Astrocyte (in vitro differentiated cells and primary cell): ENCODE measurements at regions not wholly inside any gene's neighbourhood (a gene's known extent, or its start where the extent isn't known, plus 50 kb on each side); places are given as distances from the start of the nearest gene placed in this dataset.

Experiments used
- DNase-seq: peaks from one replicate; pipeline ENCODE4 v3.0.0-alpha.2; 2010; ENCODE audit warnings: low read depth
- FAIRE-seq: peaks from 2 replicates; lab custom pipeline; 2011; peaks lifted over from hg19 to GRCh38; lab: Jason Lieb, UNC
- H2AFZ ChIP-seq: 2 replicates; pipeline ENCODE4 v1.6.0; 2012; ENCODE audit warnings: low read depth, low read length, inconsistent platforms
- H3K27ac ChIP-seq: 2 replicates; pipeline ENCODE4 v1.5.1; 2011; ENCODE audit warnings: low read depth, low read length, inconsistent platforms
- H3K27me3 ChIP-seq: 2 replicates; pipeline ENCODE4 v1.6.0; 2011; ENCODE audit warnings: low read length, inconsistent platforms; ENCODE audit not compliant: insufficient read depth
- H3K36me3 ChIP-seq: 2 replicates; pipeline ENCODE4 v1.5.1; 2011; ENCODE audit warnings: low read length, inconsistent platforms; ENCODE audit not compliant: insufficient read depth
- H3K4me1 ChIP-seq: 2 replicates; pipeline ENCODE4 v1.5.1; 2011; ENCODE audit warnings: low read length, inconsistent platforms; ENCODE audit not compliant: insufficient read depth
- H3K4me2 ChIP-seq: 2 replicates; pipeline ENCODE4 v1.6.0; 2012; ENCODE audit warnings: low read length, inconsistent platforms
- H3K4me3 ChIP-seq: 2 replicates; pipeline ENCODE4 v1.5.1; 2011; ENCODE audit warnings: low read depth, mild to moderate bottlenecking, low read length, inconsistent platforms; ENCODE audit not compliant: insufficient read depth
- H3K79me2 ChIP-seq: 2 replicates; pipeline ENCODE4 v1.6.0; 2012; ENCODE audit warnings: mild to moderate bottlenecking, low read length, inconsistent platforms; ENCODE audit not compliant: insufficient read depth
- H3K9ac ChIP-seq: 2 replicates; pipeline ENCODE4 v1.6.0; 2012; ENCODE audit warnings: mild to moderate bottlenecking, low read length, inconsistent platforms
- H3K9me3 ChIP-seq: 2 replicates; pipeline ENCODE4 v1.5.1; 2012; ENCODE audit warnings: low read depth, mild to moderate bottlenecking, low read length, inconsistent platforms; ENCODE audit not compliant: insufficient read depth
- H4K20me1 ChIP-seq: 2 replicates; pipeline ENCODE4 v1.6.0; 2012; ENCODE audit warnings: low read length, inconsistent platforms; ENCODE audit not compliant: insufficient read depth
- H3K27ac Mint-ChIP-seq: one replicate; pipeline ENCODE4 v1.8.0; 2021; ENCODE audit warnings: mild to moderate bottlenecking, mixed read lengths; ENCODE audit not compliant: unreplicated experiment
- H3K27me3 Mint-ChIP-seq: one replicate; pipeline ENCODE4 v1.8.0; 2021; ENCODE audit warnings: low read depth, mixed read lengths; ENCODE audit not compliant: unreplicated experiment
- H3K36me3 Mint-ChIP-seq: one replicate; pipeline ENCODE4 v1.8.0; 2021; ENCODE audit warnings: low read depth, mixed read lengths; ENCODE audit not compliant: unreplicated experiment
- H3K4me1 Mint-ChIP-seq: one replicate; pipeline ENCODE4 v1.8.0; 2021; ENCODE audit warnings: low read depth, mixed read lengths; ENCODE audit not compliant: unreplicated experiment
- H3K4me3 Mint-ChIP-seq: one replicate; pipeline ENCODE4 v1.8.0; 2021; ENCODE audit warnings: mild to moderate bottlenecking, moderate library complexity, mixed read lengths; ENCODE audit not compliant: unreplicated experiment
- H3K9me3 Mint-ChIP-seq: one replicate; pipeline ENCODE4 v1.8.0; 2021; ENCODE audit warnings: mild to moderate bottlenecking, mixed read lengths; ENCODE audit not compliant: unreplicated experiment
- EZH2 ChIP-seq: IDR thresholded peaks from 2 replicates; pipeline ENCODE4 v1.6.1; 2012; ENCODE audit warnings: mild to moderate bottlenecking, low read length, inconsistent platforms; ENCODE audit not compliant: insufficient read depth
- TF ChIP-seq, protein P1 (sequence below): IDR thresholded peaks from 2 replicates; pipeline ENCODE4 v1.5.1; 2011; ENCODE audit warnings: low read depth, mild to moderate bottlenecking, inconsistent platforms, low read length, moderate library complexity; ENCODE audit not compliant: insufficient read depth

DNA sequence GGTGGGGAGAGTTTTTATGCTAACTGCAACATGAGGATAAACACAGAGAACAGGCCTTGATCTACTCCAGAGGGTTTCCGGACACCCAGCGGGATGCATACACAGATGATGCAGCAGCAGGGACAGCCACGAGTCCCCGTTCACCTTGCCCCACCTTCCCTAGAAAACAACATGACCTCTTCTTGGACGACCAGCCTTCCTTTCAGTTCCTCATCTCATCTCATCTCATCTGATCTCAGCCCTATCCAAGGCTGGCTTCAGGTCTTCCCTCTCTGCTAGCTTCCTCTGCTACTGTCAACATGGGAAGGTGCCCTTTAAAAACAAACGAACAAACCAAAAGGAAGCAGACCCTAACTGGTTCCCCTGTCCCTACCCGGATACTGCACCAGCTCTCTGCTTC, 1356.2 kb downstream of the TBC1D22A start:
- no peak overlapping the region for H3K4me3 Mint-ChIP-seq
- Histone ChIP-seq H3K27me3 (no peaks in the 10 kb centered on the region), H2AFZ (no peak overlapping the region), H3K9me3 (peaks cover 2% of the 10 kb centered on the region), H3K4me1 (no peaks in the 10 kb centered on the region), H3K9ac (no peak overlapping the region), H3K79me2 (no peaks in the 10 kb centered on the region), H3K4me2 (no peak overlapping the region), H4K20me1 (no peaks in the 10 kb centered on the region), H3K4me3 (no peak overlapping the region), H3K36me3 (no peaks in the 10 kb centered on the region), H3K27ac (no peak overlapping the region)
- H3K36me3 Mint-ChIP-seq: no peaks in the 10 kb centered on the region
- no peak for TF ChIP-seq EZH2
- TF ChIP-seq, protein P1, sequence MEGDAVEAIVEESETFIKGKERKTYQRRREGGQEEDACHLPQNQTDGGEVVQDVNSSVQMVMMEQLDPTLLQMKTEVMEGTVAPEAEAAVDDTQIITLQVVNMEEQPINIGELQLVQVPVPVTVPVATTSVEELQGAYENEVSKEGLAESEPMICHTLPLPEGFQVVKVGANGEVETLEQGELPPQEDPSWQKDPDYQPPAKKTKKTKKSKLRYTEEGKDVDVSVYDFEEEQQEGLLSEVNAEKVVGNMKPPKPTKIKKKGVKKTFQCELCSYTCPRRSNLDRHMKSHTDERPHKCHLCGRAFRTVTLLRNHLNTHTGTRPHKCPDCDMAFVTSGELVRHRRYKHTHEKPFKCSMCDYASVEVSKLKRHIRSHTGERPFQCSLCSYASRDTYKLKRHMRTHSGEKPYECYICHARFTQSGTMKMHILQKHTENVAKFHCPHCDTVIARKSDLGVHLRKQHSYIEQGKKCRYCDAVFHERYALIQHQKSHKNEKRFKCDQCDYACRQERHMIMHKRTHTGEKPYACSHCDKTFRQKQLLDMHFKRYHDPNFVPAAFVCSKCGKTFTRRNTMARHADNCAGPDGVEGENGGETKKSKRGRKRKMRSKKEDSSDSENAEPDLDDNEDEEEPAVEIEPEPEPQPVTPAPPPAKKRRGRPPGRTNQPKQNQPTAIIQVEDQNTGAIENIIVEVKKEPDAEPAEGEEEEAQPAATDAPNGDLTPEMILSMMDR: no peak
- DNase-seq (no peak), FAIRE-seq (no peak)
- peaks cover 2% of the 10 kb centered on the region for H3K9me3 Mint-ChIP-seq
- H3K4me1 Mint-ChIP-seq: no peaks in the 10 kb centered on the region
- H3K27me3 Mint-ChIP-seq: peaks cover 32% of the 10 kb centered on the region
- H3K27ac Mint-ChIP-seq: no peak overlapping the region

DNA sequence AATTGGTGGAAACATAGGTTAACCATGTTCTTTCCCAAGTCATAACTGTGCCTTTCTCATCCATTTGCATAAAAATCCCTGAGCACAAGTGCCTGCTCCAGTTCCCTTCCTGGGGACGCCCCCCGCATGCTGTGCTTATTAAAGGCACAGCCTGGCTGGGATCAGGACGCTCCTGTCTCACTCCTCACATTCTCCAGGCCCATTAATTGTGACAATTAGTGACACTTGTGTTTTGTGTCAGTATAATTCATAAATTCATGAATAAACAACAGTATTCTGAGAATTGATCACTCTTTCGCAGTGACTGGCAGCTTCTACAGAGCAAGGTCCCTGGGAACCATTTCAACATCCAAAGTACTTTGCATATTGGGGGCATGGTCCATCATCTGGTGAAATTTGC, 1354.4 kb downstream of the TBC1D22A start:
- FAIRE-seq: no peak
- H3K27me3 Mint-ChIP-seq: peaks cover 32% of the 10 kb centered on the region
- Histone ChIP-seq H3K4me3 (no peak overlapping the region), H2AFZ (no peak overlapping the region), H3K27ac (no peak overlapping the region), H3K79me2 (no peaks in the 10 kb centered on the region), H3K36me3 (no peaks in the 10 kb centered on the region), H3K4me1 (no peaks in the 10 kb centered on the region), H4K20me1 (no peaks in the 10 kb centered on the region), H3K9me3 (peaks cover 2% of the 10 kb centered on the region), H3K9ac (no peak overlapping the region), H3K27me3 (no peaks in the 10 kb centered on the region), H3K4me2 (no peak overlapping the region)
- no peaks in the 10 kb centered on the region for H3K36me3 Mint-ChIP-seq
- no peak for TF ChIP-seq EZH2
- TF ChIP-seq, protein P1: no peak
- no peak for DNase-seq
- no peak overlapping the region for H3K4me3 Mint-ChIP-seq
- peaks cover 3% of the 10 kb centered on the region for H3K9me3 Mint-ChIP-seq
- H3K27ac Mint-ChIP-seq: no peak overlapping the region
- peaks cover 2% of the 10 kb centered on the region for H3K4me1 Mint-ChIP-seq

DNA sequence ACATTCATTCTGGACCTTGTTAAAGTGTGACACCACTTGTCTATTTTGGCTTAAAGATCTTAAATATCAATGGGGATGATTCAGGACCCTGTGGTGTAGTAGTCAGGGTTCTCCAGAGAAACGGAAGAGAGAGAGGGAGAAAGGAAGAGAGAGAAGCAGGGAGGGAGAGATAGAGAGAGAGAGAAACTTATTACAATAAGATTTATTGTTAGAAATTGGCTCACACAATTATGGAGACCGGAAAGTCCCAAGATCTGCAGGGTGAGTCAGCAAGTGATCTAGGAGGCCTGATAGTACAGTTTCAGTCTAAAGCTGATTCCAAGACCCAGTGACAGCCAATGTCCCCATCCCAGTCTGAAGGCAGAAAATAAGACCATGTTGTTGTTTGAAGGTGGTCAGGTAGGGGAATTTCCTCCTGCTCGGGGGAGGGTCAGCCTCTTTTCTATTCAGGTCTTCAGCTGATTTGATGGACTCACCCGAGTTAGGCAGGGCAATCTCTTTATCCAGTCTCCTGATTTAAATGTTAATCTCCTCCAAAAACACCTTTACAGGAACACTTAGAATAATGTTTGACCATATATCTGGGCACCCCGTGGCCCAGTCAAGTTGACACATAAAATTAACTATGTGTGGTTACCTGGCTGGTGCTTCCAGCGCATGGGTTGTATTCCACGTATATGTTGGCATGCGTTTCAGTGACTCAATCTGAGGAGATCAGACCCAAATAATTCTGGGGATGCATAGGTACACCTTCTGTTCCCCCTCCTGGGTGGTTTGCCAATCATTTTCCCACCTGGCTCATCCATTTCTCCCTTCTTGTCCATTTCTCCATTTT, 1350.5 kb downstream of the TBC1D22A start:
- peaks cover 2% of the 10 kb centered on the region for H3K9me3 Mint-ChIP-seq
- DNase-seq: no peak

More for the DNA sequence above, 1350.5 kb downstream of the TBC1D22A start:
- peaks cover 2% of the 10 kb centered on the region for H3K9me3 ChIP-seq
- Mint-ChIP-seq H3K4me3 (no peak overlapping the region), H3K4me1 (peaks cover 2% of the 10 kb centered on the region), H3K27ac (no peak overlapping the region), H3K27me3 (peaks cover 10% of the 10 kb centered on the region), H3K36me3 (no peaks in the 10 kb centered on the region)
- FAIRE-seq: no peak
- H3K4me1 ChIP-seq: no peaks in the 10 kb centered on the region
- no peaks in the 10 kb centered on the region for H4K20me1 ChIP-seq
- H3K4me3 ChIP-seq: no peak overlapping the region
- H3K9ac ChIP-seq: no peak overlapping the region
- no peak overlapping the region for H3K4me2 ChIP-seq
- no peaks in the 10 kb centered on the region for H3K27me3 ChIP-seq
- no peak overlapping the region for H2AFZ ChIP-seq
- no peak for TF ChIP-seq EZH2
- TF ChIP-seq, protein P1: no peak
- no peaks in the 10 kb centered on the region for H3K36me3 ChIP-seq
- no peak overlapping the region for H3K27ac ChIP-seq
- no peaks in the 10 kb centered on the region for H3K79me2 ChIP-seq
